ENCODE measurements at regions not wholly inside any gene's neighbourhood (a gene's known extent, or its start where the extent isn't known, plus 50 kb on each side); places are given as distances from the start of the nearest gene placed in this dataset.

GRCh38 chr10:3361640-3362039 is 189.1 kb upstream of the PITRM1 start:
- no peak overlapping the region for H3K27ac ChIP-seq
- no peak for DNase-seq (ENCODE audit: low spot score)
- TF ChIP-seq CTCF (IDR thresholded peaks at IDR 0.05), result no peak
- H3K4me3 ChIP-seq, result no peak overlapping the region

GRCh38 chr10:3357737-3358136 is 185.2 kb upstream of the PITRM1 start:
- no peak for TF ChIP-seq CTCF (IDR thresholded peaks at IDR 0.05)
- no peak overlapping the region for H3K27ac ChIP-seq
- no peak overlapping the region for H3K4me3 ChIP-seq
- no peak for DNase-seq (ENCODE audit: low spot score)

GRCh38 chr10:3355536-3355935 is 183.0 kb upstream of the PITRM1 start:
- no peak for TF ChIP-seq CTCF (IDR thresholded peaks at IDR 0.05)
- Histone ChIP-seq H3K27ac (no peak overlapping the region), H3K4me3 (no peak overlapping the region)
- no peak for DNase-seq (ENCODE audit: low spot score)

GRCh38 chr10:3354174-3354900 is 181.8 kb upstream of the PITRM1 start:
- Histone ChIP-seq H3K27ac (no peak overlapping the region), H3K4me3 (no peak overlapping the region)
- TF ChIP-seq CTCF (IDR thresholded peaks at IDR 0.05), result no peak
- no peak for DNase-seq (ENCODE audit: low spot score)

DNA sequence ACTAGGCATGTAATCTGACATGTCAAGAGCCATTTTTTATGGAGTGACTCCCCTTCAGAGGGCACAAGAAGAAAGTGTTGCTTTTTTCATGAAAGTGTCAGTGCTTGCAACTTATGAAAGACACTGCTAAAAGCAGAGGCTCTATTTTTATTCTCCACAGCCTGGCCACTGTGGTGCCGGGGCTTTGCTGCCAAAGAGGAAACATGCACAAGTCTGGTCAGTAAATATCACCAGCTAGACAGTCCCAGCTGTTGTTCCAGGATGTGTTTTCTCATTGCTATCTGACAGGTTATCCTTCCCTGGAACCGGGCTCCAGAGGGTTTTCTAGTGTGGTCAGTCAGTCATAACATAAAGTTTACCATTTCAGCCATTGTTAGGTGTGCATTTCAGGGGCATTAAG is 180.7 kb upstream of the PITRM1 start:
- no peak for TF ChIP-seq CTCF (IDR thresholded peaks at IDR 0.05)
- Histone ChIP-seq H3K27ac (no peak overlapping the region), H3K4me3 (no peak overlapping the region)
- no peak for DNase-seq (ENCODE audit: low spot score)

- Histone ChIP-seq H3K27ac (no peak overlapping the region), H3K4me3 (no peak overlapping the region)
- TF ChIP-seq CTCF (IDR thresholded peaks at IDR 0.05), result no peak
- DNase-seq (ENCODE audit: low spot score), result no peak
Observed at GRCh38 chr10:3350617-3351258, 178.2 kb upstream of the PITRM1 start.

GRCh38 chr10:3350205-3350604 is 177.6 kb upstream of the PITRM1 start:
- no peak for DNase-seq (ENCODE audit: low spot score)
- Histone ChIP-seq H3K27ac (no peak overlapping the region), H3K4me3 (no peak overlapping the region)
- TF ChIP-seq CTCF (IDR thresholded peaks at IDR 0.05), result no peak
